Mucosa of descending colon (tissue), 3 donors: ENCODE measurements at regions not wholly inside any gene's neighbourhood (a gene's known extent, or its start where the extent isn't known, plus 50 kb on each side); places are given as distances from the start of the nearest gene placed in this dataset.

ENCODE experiments used
- ATAC-seq: fragments of 200-7000 bp; cut with Tn5 transposase; one replicate; pipeline ENCODE4 v1.9.1; 2020; ENCODE audit warnings: mild to moderate bottlenecking, moderate library complexity
- DNase-seq, 3 donors: peaks; one replicate each; pipeline ENCODE4 v3.0.0-alpha.2; 2020
- H3K36me3 ChIP-seq: fragments of 200-600 bp; one replicate; pipeline ENCODE4 v1.8.0; 2021; ENCODE audit warnings: low read depth, mild to moderate bottlenecking
- H3K4me1 ChIP-seq: fragments of 200-600 bp; one replicate; pipeline ENCODE4 v1.8.0; 2021; ENCODE audit warnings: low read depth, mild to moderate bottlenecking
- H3K4me3 ChIP-seq: fragments of 200-600 bp; one replicate; pipeline ENCODE4 v1.8.0; 2021; ENCODE audit warnings: mild to moderate bottlenecking
- H3K9me3 ChIP-seq: fragments of 200-600 bp; one replicate; pipeline ENCODE4 v1.8.0; 2021; ENCODE audit warnings: mild to moderate bottlenecking
- CTCF ChIP-seq: fragments of 200-600 bp; IDR thresholded peaks from one replicate; pipeline ENCODE4 v1.8.0; 2022; ENCODE audit warnings: antibody characterized with exemption, mild to moderate bottlenecking
- intact Hi-C, 2 donors: fragments of 100-400 bp; cut with DNase I in 1 of 2; cut with micrococcal nuclease in 1 of 2; formaldehyde crosslinking; loops; one replicate each; pipeline versions ENCODE4 v1.11.0 to v1.11.1; 2022; cut with DNase I, micrococcal nuclease
- donor health status: DM: no; HTN: no; CAD: no; lungs with moderate emphysema.
- donor health status: DM: no; HTN: no; CAD: no.
- donor health status: DM: no; HTN: yes; CAD: no.

GRCh38 chr5:3080366-3080765 is 328.9 kb upstream of the IRX2 start:
- intact Hi-C loops = no loop called here
- peaks cover 10% of the 10 kb centered on the region for H3K9me3 ChIP-seq
- H3K36me3 ChIP-seq = no peaks in the 10 kb centered on the region
- H3K4me1 ChIP-seq = no peaks in the 10 kb centered on the region
- TF ChIP-seq CTCF = no peak
- DNase-seq = no peak
- ATAC-seq = no peak
- H3K4me3 ChIP-seq = no peak overlapping the region

- no peaks in the 10 kb centered on the region for H3K4me1 ChIP-seq
- intact Hi-C loops = no loop called here
- no peak for DNase-seq
- no peak for ATAC-seq
- H3K36me3 ChIP-seq = no peaks in the 10 kb centered on the region
- peaks cover 25% of the 10 kb centered on the region for H3K9me3 ChIP-seq
- TF ChIP-seq CTCF = no peak
- H3K4me3 ChIP-seq = no peak overlapping the region
Observed at GRCh38 chr5:3077684-3078083, 326.2 kb upstream of the IRX2 start.

GRCh38 chr5:3075309-3075708 is 323.8 kb upstream of the IRX2 start:
- Histone ChIP-seq H3K9me3 (peaks cover 28% of the 10 kb centered on the region), H3K36me3 (no peaks in the 10 kb centered on the region), H3K4me1 (no peaks in the 10 kb centered on the region), H3K4me3 (no peak overlapping the region)
- no peak for ATAC-seq
- intact Hi-C loops = no loop called here
- DNase-seq = no peak
- TF ChIP-seq CTCF = no peak

- intact Hi-C loops = no loop called here
- TF ChIP-seq CTCF = no peak
Observed at GRCh38 chr5:3068401-3068800, 316.9 kb upstream of the IRX2 start.

GRCh38 chr5:3060283-3060682 is 308.8 kb upstream of the IRX2 start:
- Histone ChIP-seq H3K4me3 (no peak overlapping the region), H3K9me3 (peaks cover 21% of the 10 kb centered on the region), H3K4me1 (no peaks in the 10 kb centered on the region), H3K36me3 (no peaks in the 10 kb centered on the region)
- intact Hi-C loops = no loop called here
- ATAC-seq = no peak
- DNase-seq = no peak
- TF ChIP-seq CTCF = no peak

More at GRCh38 chr5:3068401-3068800, 316.9 kb upstream of the IRX2 start:
- DNase-seq (no peak), ATAC-seq (no peak)
- H3K4me1 ChIP-seq = no peaks in the 10 kb centered on the region
- peaks cover 6% of the 10 kb centered on the region for H3K9me3 ChIP-seq
- no peaks in the 10 kb centered on the region for H3K36me3 ChIP-seq
- H3K4me3 ChIP-seq = no peak overlapping the region

GRCh38 chr5:3059488-3059887 is 308.0 kb upstream of the IRX2 start:
- ATAC-seq (no peak), DNase-seq (no peak)
- Histone ChIP-seq H3K4me3 (no peak overlapping the region), H3K36me3 (no peaks in the 10 kb centered on the region), H3K4me1 (no peaks in the 10 kb centered on the region), H3K9me3 (peaks cover 21% of the 10 kb centered on the region)
- TF ChIP-seq CTCF = no peak
- intact Hi-C loops = no loop called here
